Omental fat pad (tissue), 3 donors: ENCODE measurements at regions not wholly inside any gene's neighbourhood (a gene's known extent, or its start where the extent isn't known, plus 50 kb on each side); places are given as distances from the start of the nearest gene placed in this dataset.

Experiments
- ATAC-seq: fragments of 150-250 bp; one replicate; pipeline ENCODE4 v1.9.1; 2016; ENCODE audit warnings: mild to moderate bottlenecking, moderate library complexity; ENCODE audit not compliant: low FRiP score
- DNase-seq: peaks from one replicate; pipeline ENCODE4 v3.0.0-alpha.2; 2019; ENCODE audit warnings: low spot score
- CTCF ChIP-seq, 3 donors: fragments of 450-650 bp; IDR thresholded peaks; one replicate each; pipeline ENCODE4 v1.5.1; 2016 to 2017; ENCODE audit warnings: antibody characterized with exemption in 3 of 3, mild to moderate bottlenecking in 3 of 3, moderate library complexity in 2 of 3

GRCh38 chr10:78947226-78947625 lies 121.5 kb upstream of the ZMIZ1 start:
- TF ChIP-seq CTCF (IDR thresholded peaks at IDR 0.05) = no peak
- ATAC-seq (no peak), DNase-seq (no peak)

GRCh38 chr10:78947733-78948132 lies 121.0 kb upstream of the ZMIZ1 start:
- no peak for TF ChIP-seq CTCF (IDR thresholded peaks at IDR 0.05)
- ATAC-seq (no peak), DNase-seq (no peak)

- no peak for DNase-seq
- no peak for ATAC-seq
- TF ChIP-seq CTCF (IDR thresholded peaks at IDR 0.05) = no peak
Measured at GRCh38 chr10:78948621-78949030, 120.1 kb upstream of the ZMIZ1 start.

GRCh38 chr10:78950656-78951587 lies 117.8 kb upstream of the ZMIZ1 start:
- DNase-seq (no peak), ATAC-seq (no peak)
- TF ChIP-seq CTCF (IDR thresholded peaks at IDR 0.05) = no peak

GRCh38 chr10:78952030-78952429 lies 116.7 kb upstream of the ZMIZ1 start:
- ATAC-seq = no peak

GRCh38 chr10:78952686-78953085 lies 116.1 kb upstream of the ZMIZ1 start:
- no peak for DNase-seq
- ATAC-seq = no peak
- no peak for TF ChIP-seq CTCF (IDR thresholded peaks at IDR 0.05)

More at GRCh38 chr10:78952030-78952429, 116.7 kb upstream of the ZMIZ1 start:
- TF ChIP-seq CTCF (IDR thresholded peaks at IDR 0.05) = no peak
- DNase-seq = no peak
